ENCODE measurements at regions not wholly inside any gene's neighbourhood (a gene's known extent, or its start where the extent isn't known, plus 50 kb on each side); places are given as distances from the start of the nearest gene placed in this dataset.
"Not testable (repeated sequence)": the region's sequence is repeated elsewhere in the genome, so short reads cannot be mapped to it uniquely, and the experiment has no call there.

DNA sequence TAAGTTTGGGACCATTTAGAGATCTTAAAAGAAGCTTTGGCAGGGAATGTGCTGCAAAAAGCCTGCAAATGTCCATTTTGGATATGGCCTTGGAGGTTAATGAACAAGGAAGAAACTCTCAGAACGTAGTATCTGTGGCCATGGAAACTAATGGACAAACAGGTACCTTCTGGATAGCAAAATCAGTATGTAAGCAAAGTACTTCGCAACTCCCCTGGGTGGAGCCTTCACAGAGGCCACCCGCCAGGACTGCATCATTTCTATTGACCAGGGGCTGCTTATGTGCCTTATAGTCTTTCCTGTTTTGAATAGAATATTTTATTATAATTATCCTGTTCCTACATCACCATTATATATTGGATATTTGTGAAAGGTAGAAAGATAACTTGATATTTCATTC lies 510.8 kb upstream of the SYNCRIP start:
- intact Hi-C loops (cut with DNase I) = no loop called here
- ATAC-seq (no peak), DNase-seq (no peak)

DNA sequence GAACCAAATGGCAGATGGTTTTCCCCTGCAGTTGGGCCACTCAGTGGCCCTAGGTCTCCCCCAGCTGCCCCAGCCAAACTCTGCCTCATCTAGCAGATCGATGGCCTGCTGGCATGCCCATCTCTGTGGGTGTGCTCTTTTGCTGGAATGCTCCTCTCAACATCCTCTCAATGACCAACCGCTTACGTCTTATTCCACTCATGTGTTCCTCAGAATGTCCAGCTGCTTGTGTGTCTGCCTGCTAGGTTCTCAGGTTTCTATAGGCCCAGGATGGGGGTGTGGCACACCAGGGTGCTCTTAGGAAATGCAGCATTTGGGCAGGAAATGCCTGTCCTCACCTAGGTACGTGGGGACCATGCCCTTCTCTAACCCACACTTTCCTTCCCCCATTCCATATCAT lies 509.9 kb upstream of the SYNCRIP start:
- ATAC-seq (no peak), DNase-seq (no peak)
- intact Hi-C loops (cut with DNase I) = no loop called here

DNA sequence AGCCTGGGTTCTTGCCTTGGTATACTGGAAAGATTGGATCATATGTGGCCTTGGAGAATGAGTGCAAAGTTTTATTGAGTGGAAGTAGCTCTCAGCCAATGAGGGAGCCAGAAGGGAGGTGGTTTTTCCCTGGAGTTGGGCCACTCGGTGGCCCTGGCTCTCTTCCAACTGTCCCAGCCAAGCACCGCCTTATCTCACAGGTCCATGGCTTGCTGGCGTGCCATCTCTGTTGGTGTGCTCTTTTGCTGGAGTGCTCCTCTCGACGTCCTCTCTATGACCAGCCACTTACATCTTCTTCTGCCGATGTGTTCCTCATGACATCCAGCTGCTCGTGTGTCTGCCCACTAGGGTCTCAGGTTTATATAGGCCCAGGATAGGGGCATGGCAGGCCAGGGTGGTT lies 505.9 kb upstream of the SYNCRIP start:
- intact Hi-C loops (cut with DNase I) = no loop called here
- ATAC-seq (no peak), DNase-seq (no peak)

DNA sequence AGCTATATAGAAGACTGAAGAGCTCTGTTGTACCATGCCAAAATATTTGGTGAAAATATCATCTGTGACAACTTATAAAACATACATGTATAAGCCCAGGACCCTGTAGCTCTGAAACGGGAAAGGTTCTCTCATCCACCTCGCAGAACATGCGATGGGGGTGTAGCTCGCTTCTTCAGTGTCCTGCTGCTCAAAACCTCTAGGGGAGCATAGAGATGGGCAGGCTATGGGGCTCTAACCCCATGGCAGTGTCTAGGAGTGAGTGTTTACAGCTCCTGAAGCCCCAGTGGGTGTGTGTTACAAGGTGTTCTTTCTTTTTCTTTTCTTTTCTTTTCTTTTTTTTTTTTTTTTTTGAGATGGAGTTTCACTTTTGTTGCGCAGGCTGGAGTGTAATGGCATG lies 505.2 kb upstream of the SYNCRIP start:
- no peak for DNase-seq
- intact Hi-C loops (cut with DNase I) = no loop called here
- ATAC-seq = no peak

DNA sequence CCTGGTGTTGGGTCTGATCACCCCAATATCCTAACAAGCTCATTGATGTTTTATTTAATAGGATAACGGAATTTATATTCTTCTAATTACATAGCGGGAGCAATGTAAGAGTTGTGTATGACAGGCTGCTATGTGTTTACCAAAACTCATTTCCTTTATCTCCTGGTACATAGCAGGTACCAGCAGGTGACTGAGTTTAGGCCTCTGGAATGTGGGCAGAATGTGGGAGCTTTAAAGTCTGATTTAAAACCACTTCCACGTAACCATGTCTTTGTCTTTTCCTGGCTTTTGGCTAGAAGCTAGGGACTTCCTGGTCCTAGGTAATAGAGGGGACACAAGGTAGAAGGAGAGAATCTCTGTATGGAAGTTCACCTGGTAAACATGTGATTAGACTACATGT lies 504.6 kb upstream of the SYNCRIP start:
- DNase-seq (no peak), ATAC-seq (no peak)
- intact Hi-C loops (cut with DNase I) = no loop called here

DNA sequence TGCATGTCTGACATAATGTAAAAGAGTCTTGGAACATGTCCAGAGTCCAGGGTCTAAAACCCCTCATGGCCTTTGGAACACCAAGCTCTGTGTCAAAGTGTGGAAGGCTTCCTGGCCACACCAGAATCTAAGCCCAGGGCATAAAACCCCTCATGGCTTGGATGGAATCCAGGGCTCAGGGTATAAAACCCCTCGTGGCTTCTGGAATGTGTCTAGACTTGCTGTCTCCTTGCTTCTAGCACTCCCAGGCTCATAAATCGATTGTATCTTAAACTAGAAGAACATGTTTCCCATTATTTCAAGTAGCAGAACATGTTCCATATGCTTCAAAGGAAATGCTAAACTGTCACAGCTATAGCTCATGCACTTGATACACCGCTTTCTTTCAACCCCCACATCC lies 504.1 kb upstream of the SYNCRIP start:
- intact Hi-C loops (cut with DNase I); ATAC-seq; DNase-seq: not testable (repeated sequence)

DNA sequence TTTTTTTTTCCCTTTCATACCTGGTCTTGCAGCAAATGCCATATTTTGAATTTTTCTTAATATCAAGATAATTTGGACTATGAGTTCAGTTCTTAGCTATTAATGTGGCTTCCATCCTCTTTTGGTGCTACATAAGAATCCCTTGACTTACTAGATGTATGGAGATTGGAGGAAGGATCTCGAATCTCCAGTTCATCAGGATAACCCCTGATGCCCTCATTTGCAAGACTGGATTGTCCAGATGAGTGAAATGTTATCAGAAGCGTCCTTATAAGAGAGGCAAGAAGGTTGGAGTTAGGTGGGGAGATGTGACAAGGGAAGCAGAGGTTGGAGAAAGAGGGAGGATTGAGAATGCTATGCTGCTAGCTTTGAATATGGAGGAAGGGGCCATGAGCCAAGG lies 499.6 kb upstream of the SYNCRIP start:
- DNase-seq = no peak
- intact Hi-C loops (cut with DNase I) = no loop called here
- ATAC-seq = no peak

DNA sequence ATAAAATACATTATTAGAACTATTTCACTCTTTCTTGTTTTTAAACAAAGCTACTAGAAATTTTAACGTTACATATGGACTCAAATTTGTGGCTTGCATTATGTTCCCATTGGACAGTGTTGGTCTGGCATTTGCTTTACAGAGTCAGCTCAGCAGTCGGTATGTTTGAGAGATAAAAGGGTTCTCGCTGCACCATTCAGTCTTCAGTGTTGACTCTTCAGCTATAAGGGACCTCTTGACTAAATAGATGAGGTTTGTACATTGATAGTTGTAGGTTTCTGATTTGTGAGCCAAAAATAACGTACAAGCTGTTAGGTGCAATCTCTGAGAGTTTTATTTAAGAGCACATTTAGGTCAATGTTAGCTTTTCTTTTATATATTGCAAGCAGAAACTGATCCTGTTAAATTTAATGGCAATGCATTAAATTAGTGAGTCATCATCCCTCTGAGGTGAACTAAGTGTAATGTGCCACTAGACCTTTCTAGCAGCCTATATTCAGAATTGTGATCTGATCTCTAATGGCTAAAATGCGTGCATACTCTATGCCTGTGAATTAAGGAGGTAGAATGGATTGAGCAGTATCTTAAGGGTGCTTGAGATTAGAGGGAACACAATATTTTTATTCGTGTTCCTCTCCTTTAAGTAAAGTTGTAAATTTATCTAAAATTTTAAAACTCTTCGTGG lies 485.6 kb upstream of the SYNCRIP start:
- DNase-seq (no peak), ATAC-seq (no peak)
- intact Hi-C loops (cut with DNase I) = no loop called here

DNA sequence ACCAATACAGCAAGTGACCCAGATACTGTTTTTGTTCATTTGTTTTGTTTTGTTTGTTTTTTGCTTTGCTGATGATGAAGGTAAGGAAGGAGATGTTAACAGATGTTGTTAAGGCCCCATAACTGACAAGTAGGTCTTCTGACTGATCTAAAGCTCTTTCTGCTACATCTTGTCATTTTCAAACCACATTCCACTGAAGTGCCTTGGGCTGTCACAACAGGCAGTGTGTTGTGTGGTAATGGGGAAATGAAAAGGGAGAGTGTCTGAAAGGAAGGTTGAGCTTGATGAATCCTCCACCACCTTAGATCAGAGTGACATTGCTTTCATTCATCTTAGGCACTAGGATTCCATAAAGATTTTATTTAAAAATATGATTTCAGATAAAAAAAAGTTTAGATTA lies 479.4 kb upstream of the SYNCRIP start:
- ATAC-seq (no peak), DNase-seq (no peak)
- intact Hi-C loops (cut with DNase I) = no loop called here

DNA sequence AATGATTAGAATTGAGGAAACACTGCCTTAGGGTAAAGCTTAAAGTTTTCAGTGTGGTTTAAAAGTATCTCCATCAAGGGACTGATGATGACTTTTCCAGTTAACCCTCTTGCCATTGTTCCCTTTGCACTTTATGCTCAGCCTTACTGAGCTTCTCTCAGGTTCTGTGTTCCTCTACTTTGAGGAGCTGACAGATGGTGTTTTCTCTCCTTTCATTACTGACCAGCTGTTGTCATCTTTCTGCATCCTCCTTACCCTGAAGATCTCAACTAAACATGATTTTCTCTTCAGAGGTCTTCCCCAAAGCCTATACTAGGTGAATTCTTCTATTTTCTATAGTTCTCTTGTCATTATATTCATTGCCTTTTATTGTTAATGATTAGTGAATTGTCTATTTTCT lies 475.6 kb upstream of the SYNCRIP start:
- DNase-seq = no peak
- intact Hi-C loops (cut with DNase I) = no loop called here
- no peak for ATAC-seq

DNA sequence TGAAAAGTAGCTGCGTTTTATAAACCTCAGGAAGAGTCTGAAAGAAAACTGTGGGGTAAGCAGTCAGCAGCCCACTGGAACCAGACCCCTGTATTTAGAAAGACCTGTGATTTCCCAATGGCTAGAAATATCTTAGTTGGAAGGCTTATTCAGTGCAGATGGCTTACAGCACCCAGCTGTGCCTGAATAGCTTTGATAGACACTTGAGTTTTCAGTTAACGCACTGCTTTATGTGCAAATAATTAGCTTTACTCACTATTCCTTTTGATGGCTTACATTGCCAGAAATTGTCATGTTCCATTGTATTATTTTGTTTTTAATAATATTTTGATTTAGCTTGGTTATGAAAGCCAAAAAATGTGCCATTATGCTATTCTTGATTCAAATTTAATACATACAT lies 465.3 kb upstream of the SYNCRIP start:
- no peak for ATAC-seq
- intact Hi-C loops (cut with DNase I) = no loop called here
- DNase-seq = no peak

DNA sequence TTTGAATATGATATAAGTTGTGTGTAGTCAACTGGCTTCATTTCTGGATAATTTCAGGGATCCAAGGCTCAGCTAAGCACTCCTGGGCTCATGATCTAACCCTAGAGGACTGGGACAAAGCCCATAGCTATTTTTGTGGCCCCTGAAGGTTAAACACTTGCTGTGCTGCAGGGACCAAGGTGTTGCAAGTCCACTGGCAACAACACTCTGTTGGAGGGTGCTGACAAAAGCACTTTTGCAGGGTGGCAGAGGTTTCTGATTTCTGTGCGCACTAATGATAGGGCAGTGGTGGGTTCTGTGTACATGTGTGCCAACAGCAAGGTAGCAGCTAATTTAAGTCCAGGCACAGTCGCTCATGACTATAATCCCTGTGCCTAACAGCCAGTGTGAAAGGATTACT lies 445.3 kb upstream of the SYNCRIP start:
- intact Hi-C loops (cut with DNase I) = no loop called here
- DNase-seq = no peak
- ATAC-seq = no peak

DNA sequence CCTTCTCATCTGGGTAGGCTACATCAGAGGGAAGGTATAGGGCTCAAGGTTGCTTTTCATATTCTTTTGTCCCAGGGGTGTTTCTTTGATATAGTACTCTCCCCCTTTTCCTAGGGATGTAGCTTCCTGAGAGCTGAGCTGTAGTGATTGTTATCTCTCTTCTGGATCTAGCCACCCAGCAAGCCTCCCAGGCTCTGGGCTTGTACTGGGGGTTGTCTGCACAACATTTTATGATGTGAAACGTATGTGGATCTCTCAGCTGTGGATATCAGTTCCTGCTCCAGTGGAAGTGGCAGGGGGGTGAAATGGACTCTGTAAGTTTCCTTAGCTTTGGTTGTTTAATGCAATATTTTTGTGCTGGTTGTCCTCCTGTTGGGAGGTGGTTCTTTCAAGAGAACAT lies 437.3 kb upstream of the SYNCRIP start:
- DNase-seq (no peak), ATAC-seq (no peak)
- intact Hi-C loops (cut with DNase I) = no loop called here

DNA sequence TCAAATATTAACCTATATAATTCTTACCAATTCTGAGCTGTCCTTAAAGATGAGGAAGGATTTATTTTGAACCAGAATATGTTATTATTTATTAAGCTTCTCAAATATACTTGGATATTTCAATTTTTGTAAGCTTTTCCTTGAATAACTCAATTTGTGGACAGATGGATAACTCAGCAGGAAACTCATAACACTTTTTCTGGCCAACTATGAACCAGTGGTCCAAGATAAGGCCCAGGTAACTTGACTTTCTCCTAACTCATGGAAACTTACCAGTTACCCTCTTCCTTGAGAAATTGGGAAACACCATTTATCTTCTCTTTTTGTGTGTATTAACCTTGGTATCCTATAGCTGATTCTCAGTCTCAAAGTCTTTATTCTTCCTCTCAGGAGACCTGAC lies 427.5 kb upstream of the SYNCRIP start:
- ATAC-seq (no peak), DNase-seq (no peak)
- intact Hi-C loops (cut with DNase I) = no loop called here

DNA sequence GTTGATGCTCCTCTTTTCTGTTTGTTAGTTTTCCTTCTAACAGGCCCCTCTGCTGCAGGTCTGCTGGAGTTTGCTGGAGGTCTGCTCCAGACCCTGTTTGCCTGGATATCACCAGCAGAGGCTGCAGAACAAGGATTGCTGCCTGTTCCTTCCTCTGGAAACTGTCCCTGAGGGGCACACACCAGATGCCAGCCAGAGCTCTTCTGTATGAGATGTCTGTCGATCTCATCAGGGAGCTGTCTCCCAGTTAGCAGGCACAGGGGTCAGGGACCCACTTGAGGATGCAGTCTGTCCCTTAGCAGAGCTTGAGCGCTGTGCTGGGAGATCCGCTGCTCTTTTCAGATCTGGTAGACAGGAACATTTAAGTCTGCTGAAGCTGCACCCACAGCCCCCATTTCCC lies 422.3 kb upstream of the SYNCRIP start:
- ATAC-seq; intact Hi-C loops (cut with DNase I): not testable (repeated sequence)

DNA sequence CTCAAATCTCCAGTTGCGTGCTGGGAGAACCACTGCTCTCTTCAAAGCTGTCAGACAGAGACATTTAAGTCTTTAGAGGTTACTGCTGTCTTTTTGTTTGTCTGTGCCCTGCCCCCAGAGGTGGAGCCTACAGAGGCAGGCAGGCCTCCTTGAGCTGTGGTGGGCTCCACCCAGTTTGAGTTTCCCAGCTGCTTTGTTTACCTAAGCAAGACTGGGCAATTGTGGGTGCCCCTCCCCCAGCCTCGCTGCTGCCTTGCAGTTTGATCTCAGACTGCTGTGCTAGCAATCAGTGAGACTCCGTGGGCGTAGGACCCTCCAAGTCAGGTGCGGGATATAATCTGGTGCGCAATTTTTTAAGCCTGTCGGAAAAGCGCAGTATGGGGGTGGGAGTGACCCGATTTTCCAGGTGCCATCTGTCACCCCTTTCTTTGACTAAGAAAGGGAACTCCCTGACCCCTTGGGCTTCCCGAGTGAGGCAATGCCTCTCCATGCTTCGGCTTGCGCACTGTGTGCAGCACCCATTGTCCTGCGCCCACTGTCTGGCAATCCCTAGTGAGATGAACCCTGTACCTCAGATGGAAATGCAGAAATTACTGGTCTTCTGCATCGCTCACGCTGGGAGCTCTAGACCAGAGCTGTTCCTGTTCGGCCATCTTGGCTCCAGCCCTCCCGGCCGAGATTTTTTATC lies 414.8 kb upstream of the SYNCRIP start:
- DNase-seq; intact Hi-C loops (cut with DNase I); ATAC-seq: not testable (repeated sequence)

More for the DNA sequence above, 422.3 kb upstream of the SYNCRIP start:
- DNase-seq = not testable (repeated sequence)

DNA sequence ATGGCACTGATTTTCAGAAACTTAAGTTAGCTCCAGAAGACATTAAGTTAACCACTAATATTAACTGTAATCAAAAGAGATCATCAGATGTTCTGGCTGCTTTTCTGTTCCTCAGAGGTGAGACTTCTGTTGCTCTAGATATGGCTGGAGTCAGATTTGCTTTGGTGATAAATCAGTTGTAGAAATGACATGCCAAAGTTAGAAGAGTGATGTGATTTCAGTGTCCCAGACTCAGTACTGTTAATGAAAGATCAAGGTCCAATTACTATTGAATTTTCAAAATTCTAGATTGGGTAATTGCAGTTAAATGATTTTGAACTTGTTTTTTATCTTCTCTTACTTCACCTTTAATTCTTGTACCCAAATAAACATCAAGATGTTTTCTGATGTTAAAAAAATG lies 402.4 kb upstream of the SYNCRIP start:
- intact Hi-C loops (cut with DNase I) = no loop called here
- ATAC-seq (no peak), DNase-seq (no peak)

DNA sequence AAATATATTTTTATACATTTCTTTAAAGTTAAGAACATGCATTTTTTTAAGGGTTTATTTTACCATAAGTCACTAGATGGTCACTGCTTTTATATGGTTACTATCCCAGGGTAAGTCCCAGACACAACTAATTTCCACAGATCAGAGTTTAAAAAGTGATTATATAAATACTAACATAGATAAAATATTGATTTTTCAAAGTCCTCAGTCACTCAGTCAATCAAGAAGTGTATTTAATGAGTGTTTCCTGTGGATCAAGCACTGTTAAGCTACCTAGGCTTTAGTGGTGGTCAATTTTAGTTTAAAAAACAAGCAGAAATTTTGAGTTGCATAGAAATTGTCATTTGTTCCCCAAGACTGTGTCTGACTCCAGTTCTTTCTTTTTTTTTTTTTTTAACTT lies 399.5 kb upstream of the SYNCRIP start:
- no peak for DNase-seq
- intact Hi-C loops (cut with DNase I) = no loop called here
- ATAC-seq = no peak

DNA sequence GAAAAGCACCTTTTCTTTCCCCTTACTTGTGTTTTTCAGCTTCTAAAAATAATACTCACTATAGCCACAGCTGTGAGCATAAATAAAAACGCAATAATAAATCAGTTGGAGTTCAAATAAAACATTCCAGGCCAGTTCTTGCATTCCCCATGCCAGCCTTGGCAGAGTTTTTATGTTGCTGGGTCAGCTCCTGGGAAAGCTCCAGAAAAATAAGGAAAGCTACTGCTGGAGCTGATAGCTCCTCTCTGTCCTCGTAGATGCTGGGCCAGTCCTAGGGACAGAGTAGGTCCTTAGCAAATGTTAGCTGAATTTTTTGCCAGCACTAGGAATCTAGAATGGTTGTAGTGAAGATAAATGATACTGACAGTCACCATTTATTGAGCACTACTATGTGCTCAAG lies 389.0 kb upstream of the SYNCRIP start:
- ATAC-seq (no peak), DNase-seq (no peak)
- intact Hi-C loops (cut with DNase I) = no loop called here

DNA sequence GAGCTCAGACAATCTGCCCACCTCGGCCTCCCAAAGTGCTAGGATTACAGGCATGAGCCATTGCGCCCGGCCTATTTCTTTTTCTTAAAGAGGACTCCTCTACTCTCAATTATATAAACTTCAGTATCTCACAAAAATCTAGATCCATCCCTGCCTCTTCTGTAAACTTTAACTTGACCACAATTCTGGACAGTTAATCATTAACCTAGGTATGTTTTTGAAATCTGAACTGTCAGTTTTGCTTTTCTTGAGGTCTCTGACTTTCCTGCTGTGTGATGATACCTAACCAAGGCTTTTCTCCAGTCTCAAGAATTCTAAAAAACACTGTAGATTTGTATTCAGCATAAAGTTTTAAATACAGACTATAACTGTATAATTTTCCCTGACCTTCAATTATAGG lies 388.2 kb upstream of the SYNCRIP start:
- DNase-seq (no peak), ATAC-seq (no peak)
- intact Hi-C loops (cut with DNase I) = no loop called here

DNA sequence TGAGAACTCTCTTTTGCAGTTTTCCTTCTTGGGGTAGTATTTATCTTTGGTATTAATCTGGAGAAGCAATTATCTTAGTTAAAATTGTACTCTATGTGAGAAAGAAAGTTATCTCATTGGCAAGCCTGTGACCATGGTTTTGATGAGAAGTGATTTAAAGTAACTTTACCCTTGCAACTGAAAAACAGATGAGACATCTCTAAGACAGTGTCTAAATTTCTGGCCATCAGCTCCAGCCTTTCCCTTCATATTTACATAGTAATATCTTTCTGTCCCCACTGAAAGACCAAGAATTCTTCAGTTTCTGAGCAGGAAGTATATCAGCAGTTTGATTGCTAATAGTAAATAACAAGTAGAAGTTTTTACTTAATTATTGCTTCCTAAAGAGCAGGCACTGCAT lies 386.1 kb upstream of the SYNCRIP start:
- ATAC-seq = no peak
- intact Hi-C loops (cut with DNase I) = no loop called here
- no peak for DNase-seq

All from left cardiac atrium (tissue), 4 donors.